Glomerular visceral epithelial cell (primary cell): ENCODE measurements at regions not wholly inside any gene's neighbourhood (a gene's known extent, or its start where the extent isn't known, plus 50 kb on each side); places are given as distances from the start of the nearest gene placed in this dataset.
"Not testable (repeated sequence)": the region's sequence is repeated elsewhere in the genome, so short reads cannot be mapped to it uniquely, and the experiment has no call there.

Experiments used
- DNase-seq: peaks from one replicate; pipeline ENCODE4 v3.0.0-alpha.2; 2016; ENCODE audit errors: extremely low spot score

DNA sequence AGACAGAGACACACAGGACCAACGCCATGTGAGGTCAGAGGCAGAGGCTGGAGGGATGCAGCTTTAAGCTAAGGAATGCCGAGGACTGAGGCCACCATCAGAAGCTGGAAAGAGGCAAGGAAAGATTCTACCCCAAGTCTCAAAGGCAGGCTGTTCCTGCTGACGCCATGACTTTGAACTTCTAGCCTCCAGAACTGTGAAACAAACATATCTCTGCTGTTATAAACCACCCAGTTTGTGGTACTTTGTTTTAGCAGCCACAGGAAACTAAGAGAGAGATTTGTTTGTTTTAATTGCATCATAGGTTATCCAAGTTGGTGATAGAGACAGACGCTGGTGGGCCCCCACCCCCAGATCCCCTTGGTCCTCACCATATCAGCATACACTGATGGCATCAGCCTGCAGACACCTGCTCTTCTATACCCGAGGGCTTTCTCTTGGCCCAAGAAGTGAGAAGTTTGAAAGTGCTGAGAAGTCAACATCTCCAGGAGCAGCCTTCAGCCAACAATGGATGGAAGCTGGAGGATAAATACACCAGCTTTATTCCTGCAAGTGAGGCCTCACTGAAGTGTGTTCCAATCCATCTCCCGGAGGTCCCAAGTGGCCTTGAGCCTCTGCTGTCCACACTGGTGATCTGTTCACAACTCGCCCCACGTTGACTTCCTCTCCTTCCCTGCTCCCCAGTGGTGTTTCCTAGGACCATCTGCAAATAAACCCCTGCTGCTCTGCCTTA is 154.7 kb downstream of the BTBD3 start:
- DNase-seq: no peak

DNA sequence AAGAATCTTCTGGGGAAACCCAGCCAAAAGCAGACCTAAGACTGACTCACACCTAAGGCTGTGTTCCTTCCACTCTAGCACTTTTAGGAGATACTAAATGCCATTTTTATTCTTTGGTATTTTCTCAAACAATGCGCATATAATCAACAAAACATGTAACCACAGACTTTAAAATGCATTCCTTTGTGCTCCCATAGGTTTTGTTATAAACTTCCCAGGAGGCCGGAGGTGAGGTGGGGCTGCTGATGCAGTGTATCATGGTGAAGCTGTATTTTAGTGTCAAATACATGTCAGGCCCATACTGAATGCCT is 155.2 kb downstream of the BTBD3 start:
- DNase-seq: no peak

DNA sequence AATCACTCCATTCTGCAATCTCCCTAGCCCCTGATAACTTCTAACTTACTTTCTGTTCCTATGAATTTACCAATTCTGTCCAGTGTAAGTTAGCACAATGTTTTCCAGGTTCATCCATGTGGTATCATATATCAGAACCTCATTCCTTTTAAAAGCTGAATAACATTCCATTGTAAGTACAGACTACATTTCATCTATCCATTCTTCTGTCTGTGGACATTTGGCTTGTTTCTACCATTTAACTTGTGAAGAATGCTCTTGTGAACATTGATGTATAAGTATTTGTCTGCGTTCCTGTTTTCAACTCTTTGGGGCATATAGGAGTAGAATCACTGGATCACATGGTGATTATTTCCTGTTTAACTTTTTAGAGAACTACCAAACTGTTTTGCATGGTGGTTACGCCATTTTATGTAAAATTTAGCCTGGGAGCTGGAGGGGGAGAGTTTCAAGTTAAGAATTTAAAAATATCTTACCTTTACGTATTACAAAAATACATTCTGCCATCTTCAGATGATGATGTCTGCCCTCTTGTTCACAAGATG is 156.5 kb downstream of the BTBD3 start:
- no peak for DNase-seq

DNA sequence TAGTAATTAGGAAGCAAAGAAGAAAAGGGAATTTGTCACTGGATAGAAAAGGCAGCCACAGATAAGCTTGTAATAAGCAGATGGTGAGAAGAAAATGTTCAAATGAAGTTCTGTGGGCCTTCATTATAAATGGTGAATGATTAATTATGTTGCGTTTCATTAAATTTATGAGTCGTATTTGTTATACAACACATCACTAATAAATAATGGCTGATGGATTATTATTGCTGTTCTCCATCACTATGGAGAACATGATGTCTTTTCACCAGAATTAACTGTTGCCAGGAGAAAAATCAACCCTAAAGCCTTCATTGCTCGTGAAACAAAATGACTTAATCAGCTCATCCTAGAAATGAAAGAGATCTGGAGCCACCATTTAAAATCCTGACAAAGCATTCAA is 158.5 kb downstream of the BTBD3 start:
- DNase-seq: no peak

DNA sequence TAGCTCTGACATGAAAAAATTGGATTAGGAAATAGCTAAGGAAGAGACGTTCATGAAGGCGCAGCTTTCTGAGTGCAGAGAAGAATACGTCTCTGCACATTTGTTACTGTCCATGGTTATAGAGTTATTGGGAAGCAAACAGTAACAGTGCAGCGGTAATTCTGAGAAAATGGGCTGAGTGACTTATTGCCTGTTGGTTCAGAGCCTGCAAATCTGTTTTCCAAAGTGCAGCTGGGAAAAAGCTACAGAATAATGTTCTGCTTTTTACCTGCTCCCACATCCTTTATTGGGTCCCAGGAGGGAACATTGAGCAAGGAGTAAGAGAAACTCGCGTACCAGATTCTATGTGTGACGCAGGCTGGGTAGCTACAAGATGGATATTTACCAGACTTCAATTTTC is 160.2 kb downstream of the BTBD3 start:
- DNase-seq: no peak

DNA sequence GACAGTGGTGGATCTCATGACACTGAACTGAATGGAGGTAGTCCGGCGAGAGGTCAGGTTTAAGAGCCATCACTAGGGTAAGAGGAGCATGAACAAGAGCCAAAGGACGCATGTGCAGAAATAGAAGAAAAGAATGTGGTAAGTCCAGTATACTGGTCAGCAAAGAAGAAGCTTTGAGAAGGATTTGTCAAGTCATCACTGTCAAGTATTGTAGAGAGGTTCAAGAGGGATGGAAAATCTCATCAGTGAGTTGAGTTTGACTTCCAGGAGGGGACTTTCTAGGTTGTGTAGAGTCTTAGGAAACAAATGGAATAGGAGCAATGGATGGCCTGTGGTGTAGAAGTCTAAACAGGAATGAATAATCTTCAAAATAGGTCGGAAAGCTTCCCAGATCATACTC is 161.8 kb downstream of the BTBD3 start:
- DNase-seq: no peak

DNA sequence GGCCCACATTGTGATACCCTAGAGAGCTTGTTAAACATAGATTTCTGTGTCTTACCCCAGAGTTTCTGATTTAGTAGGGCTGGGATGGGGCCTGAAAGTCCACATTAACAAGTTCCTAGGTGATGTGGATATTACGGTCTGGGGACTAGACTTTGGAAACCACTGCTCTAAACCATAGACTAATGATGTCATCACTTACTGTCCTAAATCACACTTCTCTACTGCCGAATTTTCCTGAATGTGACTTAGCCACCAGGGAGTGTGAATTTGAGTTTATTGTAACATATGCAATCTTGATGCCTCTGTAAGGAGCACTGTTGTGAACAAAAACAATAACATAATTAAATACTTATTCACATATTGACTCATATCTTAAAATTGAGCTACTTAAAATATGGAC is 165.6 kb downstream of the BTBD3 start:
- DNase-seq: no peak

DNA sequence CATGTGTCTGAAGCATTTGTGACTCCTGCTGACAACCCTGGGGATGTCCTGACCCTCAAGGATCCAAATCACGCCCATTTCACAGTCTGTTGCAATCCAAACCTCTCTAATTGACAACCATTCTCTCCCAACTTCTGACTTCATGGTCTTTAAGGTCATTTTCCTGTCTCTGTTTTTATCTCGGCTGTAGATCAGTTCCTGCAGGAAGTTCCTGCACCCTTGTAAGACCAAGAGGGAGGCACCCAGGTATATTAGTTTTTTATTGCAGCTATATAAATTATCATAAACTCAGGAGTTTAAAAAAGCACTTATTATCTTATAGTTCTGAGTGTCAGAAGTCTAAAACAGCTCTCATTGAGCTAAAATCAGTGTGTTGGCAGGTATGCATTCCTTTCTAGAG is 166.8 kb downstream of the BTBD3 start:
- DNase-seq: no peak

DNA sequence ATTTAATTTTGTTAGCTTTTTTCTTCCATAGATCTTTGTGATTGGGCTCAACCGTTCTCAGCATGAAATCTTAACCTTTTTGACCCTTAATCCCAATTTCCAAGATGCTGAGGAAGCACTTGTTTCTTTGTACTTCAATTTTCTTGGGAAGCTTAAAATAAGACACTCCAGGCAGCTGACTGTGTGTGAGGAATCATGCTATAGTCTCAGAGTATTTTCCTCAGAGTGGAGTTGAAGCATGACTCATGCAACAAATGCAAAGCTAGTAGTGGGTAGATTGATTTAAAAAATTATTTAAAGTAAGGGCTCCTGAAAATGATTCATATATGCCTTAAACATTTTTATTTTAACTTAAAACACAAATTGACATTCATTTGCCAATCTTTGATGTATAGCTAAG is 168.7 kb downstream of the BTBD3 start:
- no peak for DNase-seq

DNA sequence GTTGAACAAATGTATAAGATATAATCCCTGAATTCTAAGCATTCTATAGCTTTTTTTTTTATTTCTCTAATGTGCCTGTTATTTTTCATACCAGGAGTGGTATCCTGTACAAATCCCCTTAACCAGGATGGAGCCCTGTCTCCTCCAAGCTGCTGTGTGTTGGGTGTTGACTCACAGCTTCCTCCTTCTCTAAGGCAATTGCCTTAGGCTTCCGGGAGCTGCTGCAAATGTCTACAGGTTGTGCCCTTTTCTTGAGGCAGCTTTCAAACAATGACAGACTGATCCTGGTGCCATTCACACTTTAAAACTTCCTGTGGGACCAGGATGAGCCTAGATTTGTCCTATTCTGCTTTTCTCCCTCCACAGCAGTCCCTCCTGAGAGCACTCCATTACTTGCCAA is 173.2 kb downstream of the BTBD3 start:
- DNase-seq: no peak

DNA sequence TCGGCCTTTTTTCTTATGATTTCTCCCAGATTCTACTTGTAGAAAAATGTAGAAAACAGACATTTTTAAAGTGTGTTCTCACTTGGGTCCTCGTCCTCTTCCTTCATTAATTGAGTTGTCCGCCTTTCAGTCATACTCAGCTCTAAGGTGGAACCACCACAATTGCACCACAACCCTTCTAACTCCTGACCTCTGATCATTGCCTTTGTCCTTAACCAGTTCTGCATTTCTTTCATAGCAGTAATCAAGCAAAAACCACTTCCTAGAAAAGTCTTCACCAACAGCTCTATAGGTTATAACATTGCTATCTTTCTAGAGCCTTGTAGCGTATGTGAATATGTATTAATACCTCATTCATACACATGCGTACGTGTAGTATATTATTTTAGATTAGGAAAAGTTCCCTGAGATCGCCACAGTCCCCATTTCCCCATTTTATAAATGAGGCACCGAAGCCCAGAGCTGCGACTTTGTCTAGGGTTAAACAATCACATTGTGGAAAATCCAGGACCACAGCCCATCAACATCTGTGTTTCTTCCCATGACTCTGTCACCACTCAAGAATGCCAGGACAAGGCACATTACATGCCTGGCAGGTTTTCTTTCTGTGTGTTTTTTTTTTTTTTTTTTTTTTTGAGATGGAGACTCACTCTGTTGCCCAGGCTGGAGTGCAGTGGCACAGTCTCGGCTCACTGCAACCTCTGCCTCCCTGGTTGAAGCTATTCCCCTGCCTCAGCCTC is 175.5 kb downstream of the BTBD3 start:
- DNase-seq: no peak

DNA sequence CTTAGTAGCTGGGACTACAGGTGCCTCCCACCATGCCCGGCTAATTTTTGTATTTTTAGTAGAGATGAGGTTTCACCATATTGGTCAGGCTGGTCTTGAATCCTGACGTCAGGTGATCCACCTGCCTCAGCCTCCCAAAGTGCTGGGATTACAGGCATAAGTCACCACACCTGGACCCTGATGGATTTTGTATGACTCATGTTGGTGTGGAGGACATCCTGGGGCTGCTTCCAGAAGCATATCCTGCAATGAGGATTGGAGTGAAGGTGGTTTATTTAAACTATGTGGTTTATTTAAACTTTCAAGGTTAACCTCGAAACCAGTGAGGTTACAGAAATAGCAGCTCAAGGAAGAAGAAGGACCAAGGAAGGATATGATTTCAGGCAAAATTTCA is 176.1 kb downstream of the BTBD3 start:
- DNase-seq: not testable (repeated sequence)

DNA sequence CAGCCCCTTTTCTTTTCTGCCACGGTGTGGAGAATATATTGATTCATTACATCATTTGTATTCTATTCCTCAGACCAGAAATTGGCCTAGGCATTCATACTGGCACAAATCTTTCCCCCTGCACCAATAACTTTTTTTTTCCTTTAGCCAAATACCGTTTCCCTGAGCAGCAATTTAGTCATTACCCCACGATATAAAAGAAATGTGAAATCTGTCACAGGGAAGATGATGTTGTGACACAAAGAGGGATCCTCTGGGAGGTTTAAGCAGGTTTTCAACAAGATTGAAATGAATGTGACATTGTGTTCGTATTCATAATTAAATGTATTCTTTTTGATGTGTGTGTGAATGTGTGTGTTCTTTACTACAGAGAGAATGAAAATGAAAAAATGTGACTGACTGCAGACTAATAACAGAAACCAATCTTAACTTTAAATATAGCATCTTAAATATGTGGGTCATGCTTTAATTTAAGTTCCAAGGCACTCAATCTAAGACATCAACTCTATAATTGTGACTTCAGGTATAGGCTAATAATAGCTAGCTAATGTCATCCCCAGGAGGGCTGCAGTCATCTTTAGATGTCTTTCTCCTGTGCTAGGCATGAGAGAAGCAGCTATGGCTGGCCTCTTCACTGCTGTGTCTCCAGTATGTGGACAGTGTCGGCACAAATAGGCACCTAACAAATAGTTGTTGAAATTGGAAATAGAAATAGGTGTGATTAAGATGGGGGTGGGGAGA is 177.7 kb downstream of the BTBD3 start:
- DNase-seq: no peak

DNA sequence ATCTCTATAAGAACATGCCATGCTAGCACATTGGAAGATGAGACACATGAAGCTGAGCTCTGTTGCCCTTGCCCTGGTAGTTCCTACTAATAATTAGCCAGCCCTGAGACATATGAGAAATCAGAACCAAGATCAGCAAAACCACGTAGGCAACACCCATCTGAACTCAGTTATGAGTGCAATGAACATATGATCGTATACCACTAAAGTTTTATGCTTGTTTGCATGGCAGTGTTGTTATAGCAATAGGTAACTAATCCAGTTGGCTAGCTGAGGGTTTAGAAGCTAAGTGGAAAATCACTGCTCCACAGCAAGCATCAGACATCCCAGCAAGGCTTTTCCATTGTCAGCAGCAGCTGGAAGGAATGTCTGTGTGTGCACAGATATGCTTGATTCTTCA is 180.7 kb downstream of the BTBD3 start:
- DNase-seq: no peak

DNA sequence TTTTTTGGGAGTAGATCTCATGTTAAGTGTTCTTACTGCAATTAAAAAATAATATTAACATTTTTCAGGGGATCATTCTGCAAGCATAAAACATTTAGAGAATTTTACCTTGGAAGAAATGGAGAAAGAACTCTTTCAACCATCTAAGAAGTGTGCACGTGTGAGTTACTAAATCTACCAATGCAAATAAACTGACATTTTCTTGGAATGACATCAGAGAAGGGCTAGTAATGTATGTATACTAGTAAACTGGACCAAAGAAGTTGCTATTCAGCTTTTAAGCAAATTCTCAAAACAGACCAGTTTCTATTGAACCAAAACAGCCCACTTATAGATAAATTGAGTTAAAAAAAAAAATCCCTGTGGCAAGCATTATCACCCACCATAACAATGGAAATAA is 191.2 kb downstream of the BTBD3 start:
- DNase-seq: no peak

DNA sequence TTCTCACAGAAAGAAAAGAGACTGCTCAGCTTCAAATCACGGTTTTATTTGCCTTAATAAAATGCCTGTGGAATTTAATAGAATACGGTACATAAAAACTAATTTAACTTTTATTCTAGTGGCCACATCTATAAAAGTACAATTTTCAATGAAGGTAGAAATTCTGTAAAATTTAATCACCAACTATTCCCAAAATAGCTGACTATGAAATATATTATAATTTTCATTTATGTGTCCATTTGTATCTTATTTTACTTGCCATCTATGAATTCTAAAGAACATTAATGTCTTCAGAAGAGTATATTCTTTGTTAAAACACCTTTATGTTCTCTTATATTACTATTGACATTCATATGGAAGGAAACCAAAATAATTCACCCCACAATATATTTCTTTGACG is 192.6 kb downstream of the BTBD3 start:
- no peak for DNase-seq

DNA sequence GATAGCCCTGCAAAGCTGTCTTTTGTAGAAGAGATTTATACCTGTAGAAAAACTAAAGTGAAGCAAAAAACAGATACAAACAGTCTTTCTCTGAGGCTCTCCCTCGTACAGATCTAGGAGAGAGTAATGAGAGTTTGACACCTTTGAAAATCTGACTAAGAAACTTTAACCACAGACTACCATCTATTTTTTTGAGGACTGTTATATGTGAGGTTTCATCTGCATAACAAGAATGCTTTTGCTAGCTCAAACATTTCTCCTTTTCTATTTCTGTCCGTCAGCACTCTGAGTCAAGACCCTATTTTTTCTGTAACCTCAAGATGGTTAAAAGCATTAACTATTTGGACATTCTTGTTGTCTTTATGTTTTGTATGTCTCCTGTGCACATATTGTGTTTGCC is 193.0 kb downstream of the BTBD3 start:
- no peak for DNase-seq

DNA sequence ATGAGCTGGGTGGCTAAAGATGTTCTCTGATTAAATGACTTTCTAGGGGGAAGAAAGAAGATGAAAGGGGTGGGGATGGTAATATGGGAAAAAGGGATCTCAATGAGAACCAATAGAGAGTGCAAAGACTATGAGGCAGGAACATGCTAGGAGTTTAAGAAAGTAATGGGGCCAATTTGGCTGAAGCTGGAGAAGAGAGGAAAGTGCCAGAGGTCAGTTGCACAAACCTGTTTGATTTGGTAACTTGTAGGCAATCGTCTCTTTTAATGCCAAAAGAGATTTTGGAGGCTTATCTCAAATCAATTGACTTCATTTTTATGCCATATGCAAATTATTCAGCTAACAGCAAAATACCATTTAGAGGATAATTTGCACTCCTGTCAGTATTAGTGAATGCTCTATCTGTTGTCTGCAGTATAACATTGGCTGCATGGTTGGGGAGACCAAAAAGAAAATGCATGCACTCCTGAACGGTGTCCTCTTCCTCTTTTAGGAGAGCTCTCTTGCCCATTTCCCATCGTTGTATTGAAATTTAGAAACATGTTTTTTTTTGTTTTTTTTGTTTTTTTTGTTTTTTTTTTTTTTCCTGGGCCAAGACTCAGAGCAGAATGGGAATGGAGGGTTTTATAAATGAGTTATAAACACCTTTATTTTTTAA is 193.9 kb downstream of the BTBD3 start:
- no peak for DNase-seq

DNA sequence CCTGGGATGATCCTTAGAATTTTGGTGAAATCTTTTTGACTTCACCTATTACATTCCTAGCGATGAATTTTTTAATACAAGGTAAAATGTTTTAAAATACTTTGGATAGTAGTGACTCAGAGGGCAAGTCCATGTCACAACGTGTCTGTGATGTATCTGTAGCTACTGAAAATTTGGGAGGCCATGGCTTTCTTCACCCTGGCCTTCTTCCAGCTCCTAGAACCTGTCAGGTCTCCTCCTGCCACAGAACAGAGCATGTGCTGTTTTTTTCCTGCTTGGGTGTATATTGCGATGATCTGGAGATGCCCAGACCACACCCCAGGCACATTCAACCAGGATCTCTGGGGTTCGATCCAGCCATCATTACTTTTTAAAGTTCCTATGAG is 194.4 kb downstream of the BTBD3 start:
- DNase-seq: no peak

DNA sequence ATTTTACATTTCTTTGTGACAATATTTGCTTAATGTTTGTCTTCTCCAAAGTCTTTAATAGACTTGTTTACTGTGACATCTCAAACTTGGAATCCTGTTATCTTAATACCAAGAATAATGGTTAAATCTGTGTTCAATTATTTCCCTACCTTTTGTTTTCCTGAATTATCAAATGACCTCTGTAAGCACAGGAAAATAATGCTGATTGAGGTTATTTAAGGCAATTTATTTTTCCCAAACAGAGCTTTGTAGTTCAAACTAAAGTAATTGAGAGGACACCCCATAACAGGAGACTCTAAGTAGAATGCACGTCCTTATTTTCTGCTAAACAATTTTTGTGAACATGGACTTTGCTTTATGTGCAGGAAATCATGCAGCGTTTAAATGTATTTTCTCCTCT is 195.0 kb downstream of the BTBD3 start:
- no peak for DNase-seq

DNA sequence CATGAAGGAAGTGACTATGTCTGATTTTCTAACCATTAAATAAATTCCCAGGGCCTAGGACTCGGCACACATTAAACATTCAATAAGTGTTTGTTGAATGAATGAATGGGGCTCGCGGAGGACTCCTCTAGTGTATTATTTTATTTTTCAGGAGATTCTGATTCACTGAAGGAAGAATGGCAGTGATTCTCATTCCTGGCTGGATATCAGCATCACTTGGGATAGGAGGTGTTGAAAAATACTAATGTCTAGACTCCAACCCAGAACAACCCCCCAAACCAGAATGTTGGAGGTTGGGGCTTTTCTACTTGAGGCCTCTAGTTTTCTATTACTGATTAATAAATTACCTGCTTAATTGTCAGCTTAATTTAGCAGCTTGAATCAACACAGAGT is 195.4 kb downstream of the BTBD3 start:
- DNase-seq: no peak
